Upper lobe of right lung (tissue), 1 donor: ENCODE measurements at regions not wholly inside any gene's neighbourhood (a gene's known extent, or its start where the extent isn't known, plus 50 kb on each side); places are given as distances from the start of the nearest gene placed in this dataset.
A peak's percentile ranks its signal among the peaks of the same experiment; 100 is the strongest.

Experiments used
- ATAC-seq: fragments of 200-7000 bp; cut with Tn5 transposase; one replicate; pipeline ENCODE4 v1.9.1; 2020; ENCODE audit warnings: mild to moderate bottlenecking, moderate library complexity
- DNase-seq: peaks from one replicate; pipeline ENCODE4 v3.0.0-alpha.2; 2020
- H3K27ac ChIP-seq: fragments of 200-600 bp; one replicate; pipeline ENCODE4 v1.8.0; 2022
- H3K27me3 ChIP-seq: fragments of 200-600 bp; one replicate; pipeline ENCODE4 v1.8.0; 2022; ENCODE audit warnings: mild to moderate bottlenecking
- H3K36me3 ChIP-seq: fragments of 200-600 bp; one replicate; pipeline ENCODE4 v1.8.0; 2022
- H3K4me1 ChIP-seq: fragments of 200-600 bp; one replicate; pipeline ENCODE4 v1.8.0; 2022
- H3K4me3 ChIP-seq: fragments of 200-600 bp; one replicate; pipeline ENCODE4 v1.8.0; 2022; ENCODE audit warnings: mild to moderate bottlenecking
- H3K9me3 ChIP-seq: fragments of 200-600 bp; one replicate; pipeline ENCODE4 v1.8.0; 2022
- CTCF ChIP-seq: fragments of 200-600 bp; IDR thresholded peaks from one replicate; pipeline ENCODE4 v1.8.0; 2022; ENCODE audit warnings: antibody characterized with exemption
- intact Hi-C: fragments of 100-400 bp; cut with DNase I; formaldehyde crosslinking; loops from one replicate; pipeline ENCODE4 v1.11.0; 2022
- donor health status: DM: no; HTN: yes; CAD: no; lungs with severe emphysema.

GRCh38 chr1:29519788-29520110 lies 283.4 kb downstream of the PTPRU start:
- intact Hi-C loops: no loop called here
- no peaks in the 10 kb centered on the region for H3K4me1 ChIP-seq
- H3K27ac ChIP-seq: no peak overlapping the region
- no peaks in the 10 kb centered on the region for H3K36me3 ChIP-seq
- DNase-seq: no peak
- no peak overlapping the region for H3K4me3 ChIP-seq
- ATAC-seq: no peak
- H3K9me3 ChIP-seq: no peaks in the 10 kb centered on the region
- H3K27me3 ChIP-seq: peaks cover 3% of the 10 kb centered on the region
- TF ChIP-seq CTCF: no peak

- ATAC-seq (no peak), DNase-seq (no peak)
- Histone ChIP-seq H3K4me1 (no peaks in the 10 kb centered on the region), H3K4me3 (no peak overlapping the region), H3K27me3 (peaks cover 3% of the 10 kb centered on the region), H3K36me3 (no peaks in the 10 kb centered on the region), H3K9me3 (no peaks in the 10 kb centered on the region), H3K27ac (no peak overlapping the region)
- intact Hi-C loops: no loop called here
- no peak for TF ChIP-seq CTCF
Observed at GRCh38 chr1:29519108-29519787, 282.9 kb downstream of the PTPRU start.

- Histone ChIP-seq H3K4me1 (no peaks in the 10 kb centered on the region), H3K4me3 (no peak overlapping the region), H3K36me3 (no peaks in the 10 kb centered on the region), H3K9me3 (no peaks in the 10 kb centered on the region), H3K27me3 (peaks cover 3% of the 10 kb centered on the region), H3K27ac (no peak overlapping the region)
- DNase-seq (peak; percentile 50), ATAC-seq (no peak)
- intact Hi-C loops: no loop called here
- TF ChIP-seq CTCF: no peak
Observed at GRCh38 chr1:29518183-29518835, 282.0 kb downstream of the PTPRU start.

GRCh38 chr1:29517251-29518086 lies 281.1 kb downstream of the PTPRU start:
- H3K27me3 ChIP-seq: peaks cover 3% of the 10 kb centered on the region
- no peak for ATAC-seq
- H3K4me1 ChIP-seq: no peaks in the 10 kb centered on the region
- H3K4me3 ChIP-seq: no peak overlapping the region
- no peaks in the 10 kb centered on the region for H3K36me3 ChIP-seq
- no peak for TF ChIP-seq CTCF
- intact Hi-C loops: no loop called here
- H3K27ac ChIP-seq: no peak overlapping the region
- no peaks in the 10 kb centered on the region for H3K9me3 ChIP-seq
- no peak for DNase-seq

GRCh38 chr1:29516063-29516820 lies 279.9 kb downstream of the PTPRU start:
- DNase-seq (no peak), ATAC-seq (no peak)
- intact Hi-C loops: no loop called here
- no peak for TF ChIP-seq CTCF
- no peaks in the 10 kb centered on the region for H3K36me3 ChIP-seq
- H3K9me3 ChIP-seq: no peaks in the 10 kb centered on the region
- H3K27ac ChIP-seq: no peak overlapping the region
- no peak overlapping the region for H3K4me3 ChIP-seq
- H3K27me3 ChIP-seq: peaks cover 3% of the 10 kb centered on the region
- H3K4me1 ChIP-seq: no peaks in the 10 kb centered on the region
